ENCODE measurements at regions not wholly inside any gene's neighbourhood (a gene's known extent, or its start where the extent isn't known, plus 50 kb on each side); places are given as distances from the start of the nearest gene placed in this dataset.

- 72 to 86% methylated on average over 5 of the region's 5 CpGs for WGBS, 2 donors
- DNase-seq = no peak
- ATAC-seq = no peak
- no peaks in the 10 kb centered on the region for H3K4me1 ChIP-seq
- intact Hi-C loops (cut with DNase I) = no loop called here
- H3K27me3 ChIP-seq = peaks cover 0 to 43% (median 0%) of the 10 kb centered on the region in 7 donors
- no peaks in the 10 kb centered on the region for H3K36me3 ChIP-seq
- TF ChIP-seq, protein P1, sequence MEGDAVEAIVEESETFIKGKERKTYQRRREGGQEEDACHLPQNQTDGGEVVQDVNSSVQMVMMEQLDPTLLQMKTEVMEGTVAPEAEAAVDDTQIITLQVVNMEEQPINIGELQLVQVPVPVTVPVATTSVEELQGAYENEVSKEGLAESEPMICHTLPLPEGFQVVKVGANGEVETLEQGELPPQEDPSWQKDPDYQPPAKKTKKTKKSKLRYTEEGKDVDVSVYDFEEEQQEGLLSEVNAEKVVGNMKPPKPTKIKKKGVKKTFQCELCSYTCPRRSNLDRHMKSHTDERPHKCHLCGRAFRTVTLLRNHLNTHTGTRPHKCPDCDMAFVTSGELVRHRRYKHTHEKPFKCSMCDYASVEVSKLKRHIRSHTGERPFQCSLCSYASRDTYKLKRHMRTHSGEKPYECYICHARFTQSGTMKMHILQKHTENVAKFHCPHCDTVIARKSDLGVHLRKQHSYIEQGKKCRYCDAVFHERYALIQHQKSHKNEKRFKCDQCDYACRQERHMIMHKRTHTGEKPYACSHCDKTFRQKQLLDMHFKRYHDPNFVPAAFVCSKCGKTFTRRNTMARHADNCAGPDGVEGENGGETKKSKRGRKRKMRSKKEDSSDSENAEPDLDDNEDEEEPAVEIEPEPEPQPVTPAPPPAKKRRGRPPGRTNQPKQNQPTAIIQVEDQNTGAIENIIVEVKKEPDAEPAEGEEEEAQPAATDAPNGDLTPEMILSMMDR (IDR thresholded peaks at IDR 0.05) = no peak
- no peak overlapping the region for H3K4me3 ChIP-seq
- no peak overlapping the region for H3K27ac ChIP-seq
- no peaks in the 10 kb centered on the region for H3K9me3 ChIP-seq
Observed at GRCh38 chrX:115702982-115703381, 142.0 kb downstream of the PLS3 start.

- Histone ChIP-seq H3K4me3 (no peak overlapping the region), H3K27me3 (peaks cover 0 to 73% (median 0%) of the 10 kb centered on the region in 7 donors), H3K4me1 (no peaks in the 10 kb centered on the region), H3K27ac (no peak overlapping the region), H3K9me3 (no peaks in the 10 kb centered on the region), H3K36me3 (no peaks in the 10 kb centered on the region)
- ATAC-seq (no peak), DNase-seq (no peak)
- intact Hi-C loops (cut with DNase I) = no loop called here
- TF ChIP-seq, protein P1 (IDR thresholded peaks at IDR 0.05) = no peak
Observed at GRCh38 chrX:115709039-115709438, 148.1 kb downstream of the PLS3 start.

DNA sequence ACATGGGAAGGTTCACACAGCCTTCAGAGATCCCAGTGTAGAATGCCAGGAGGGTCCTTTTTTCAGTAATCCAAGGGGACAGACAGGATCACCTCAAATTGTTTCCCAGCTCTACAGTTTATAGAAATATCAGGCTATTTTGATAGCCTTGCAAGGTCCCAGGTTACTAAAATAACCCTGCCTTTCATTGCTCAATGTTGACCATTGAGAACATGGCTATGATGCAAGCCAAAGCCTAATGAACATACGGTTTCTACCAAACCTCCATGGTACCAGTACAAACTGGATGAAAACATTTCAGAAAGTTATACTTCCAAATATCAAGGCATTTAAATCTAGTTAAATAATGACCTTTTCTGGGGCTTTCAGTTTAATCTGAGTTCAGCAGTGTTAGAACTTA, 151.5 kb downstream of the PLS3 start:
- 76% methylated on average over 1 of the region's 1 CpG for WGBS, 2 donors

DNA sequence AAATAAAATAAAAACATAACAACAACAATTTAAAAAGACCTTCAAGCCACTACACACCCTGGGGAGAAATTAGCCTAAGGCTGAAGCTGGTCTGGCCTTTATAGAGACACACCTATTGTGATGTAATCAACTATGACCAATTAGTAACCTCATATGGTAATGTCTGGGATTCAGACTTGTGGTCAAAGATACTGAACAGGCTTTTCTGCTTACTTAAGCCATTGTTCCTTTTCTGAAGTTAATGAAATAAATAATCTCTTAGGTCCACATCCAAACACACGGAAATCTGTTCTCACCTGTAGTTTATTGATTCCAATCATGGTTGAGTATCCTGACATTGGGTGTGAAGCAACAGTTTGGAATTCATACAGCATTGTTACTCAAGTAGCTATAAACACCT, 152.5 kb downstream of the PLS3 start:
- no peak overlapping the region for H3K4me3 ChIP-seq
- H3K4me1 ChIP-seq = no peaks in the 10 kb centered on the region
- TF ChIP-seq, protein P1 (IDR thresholded peaks at IDR 0.05) = no peak
- ATAC-seq (no peak), DNase-seq (no peak)
- H3K27ac ChIP-seq = no peak overlapping the region
- intact Hi-C loops (cut with DNase I) = no loop called here
- no peaks in the 10 kb centered on the region for H3K36me3 ChIP-seq
- H3K9me3 ChIP-seq = no peaks in the 10 kb centered on the region
- peaks cover 0 to 94% (median 0%) of the 10 kb centered on the region in 7 donors for H3K27me3 ChIP-seq
- WGBS, 2 donors = 72 to 87% methylated on average over 1 of the region's 1 CpG

More for the DNA sequence above, 151.5 kb downstream of the PLS3 start:
- peaks cover 0 to 92% (median 0%) of the 10 kb centered on the region in 7 donors for H3K27me3 ChIP-seq
- H3K27ac ChIP-seq = no peak overlapping the region
- intact Hi-C loops (cut with DNase I) = no loop called here
- TF ChIP-seq, protein P1 (IDR thresholded peaks at IDR 0.05) = no peak
- no peak overlapping the region for H3K4me3 ChIP-seq
- DNase-seq (no peak), ATAC-seq (no peak)
- H3K4me1 ChIP-seq = no peaks in the 10 kb centered on the region
- H3K9me3 ChIP-seq = no peaks in the 10 kb centered on the region
- H3K36me3 ChIP-seq = no peaks in the 10 kb centered on the region
